GM10266 (cell line): ENCODE measurements at regions not wholly inside any gene's neighbourhood (a gene's known extent, or its start where the extent isn't known, plus 50 kb on each side); places are given as distances from the start of the nearest gene placed in this dataset.

Experiments used
- DNase-seq: peaks from one replicate; pipeline ENCODE4 v3.0.0; 2012; ENCODE audit errors: extremely low spot score
- CTCF ChIP-seq: IDR thresholded peaks from 2 replicates; pipeline ENCODE4 v1.5.1; 2012; ENCODE audit warnings: mild to moderate bottlenecking, low read depth; ENCODE audit not compliant: control insufficient read depth, insufficient read depth; ENCODE audit errors: missing control alignments

- TF ChIP-seq CTCF, result no peak
- DNase-seq, result no peak
These were observed 343.8 kb downstream of the PSAT1 start for GRCh38 chr9:78640728-78641127.

- TF ChIP-seq CTCF, result no peak
- DNase-seq, result no peak
These were observed 347.4 kb downstream of the PSAT1 start for GRCh38 chr9:78644359-78644758.

- no peak for DNase-seq
- no peak for TF ChIP-seq CTCF
These were observed 357.4 kb downstream of the PSAT1 start for GRCh38 chr9:78654324-78654723.

GRCh38 chr9:78663369-78663768 lies 366.4 kb downstream of the PSAT1 start:
- no peak for DNase-seq
- TF ChIP-seq CTCF, result no peak

GRCh38 chr9:78664370-78664769 lies 367.4 kb downstream of the PSAT1 start:
- no peak for TF ChIP-seq CTCF
- DNase-seq, result no peak

- DNase-seq, result no peak
These were observed 370.0 kb downstream of the PSAT1 start for GRCh38 chr9:78666818-78667414.

GRCh38 chr9:78668148-78668832 lies 371.4 kb downstream of the PSAT1 start:
- DNase-seq, result no peak
- TF ChIP-seq CTCF, result no peak

More at GRCh38 chr9:78666818-78667414, 370.0 kb downstream of the PSAT1 start:
- TF ChIP-seq CTCF, result no peak
